ENCODE measurements at regions not wholly inside any gene's neighbourhood (a gene's known extent, or its start where the extent isn't known, plus 50 kb on each side); places are given as distances from the start of the nearest gene placed in this dataset.
A peak's percentile ranks its signal among the peaks of the same experiment; 100 is the strongest.

DNA sequence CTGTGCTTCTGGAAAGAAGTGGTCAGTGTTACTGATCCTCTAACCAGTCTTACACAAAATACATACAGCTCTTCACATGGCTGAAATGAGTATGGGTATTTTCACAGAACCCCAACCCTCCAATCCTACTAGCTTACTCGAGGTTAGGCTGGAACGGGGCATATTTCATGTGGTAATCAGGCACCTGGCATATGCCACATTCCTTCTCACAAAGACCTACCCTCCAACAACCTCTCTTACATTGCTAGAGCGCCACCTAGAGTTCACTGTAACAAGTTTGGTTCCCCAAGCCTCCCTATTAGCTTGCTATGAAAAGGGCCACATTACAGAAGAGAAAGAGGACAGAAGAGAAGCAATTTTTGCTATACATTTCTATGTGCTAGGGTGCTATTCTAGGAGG lies 597.3 kb downstream of the PRELID2 start:
- DNase-seq: peak; percentile 17

DNA sequence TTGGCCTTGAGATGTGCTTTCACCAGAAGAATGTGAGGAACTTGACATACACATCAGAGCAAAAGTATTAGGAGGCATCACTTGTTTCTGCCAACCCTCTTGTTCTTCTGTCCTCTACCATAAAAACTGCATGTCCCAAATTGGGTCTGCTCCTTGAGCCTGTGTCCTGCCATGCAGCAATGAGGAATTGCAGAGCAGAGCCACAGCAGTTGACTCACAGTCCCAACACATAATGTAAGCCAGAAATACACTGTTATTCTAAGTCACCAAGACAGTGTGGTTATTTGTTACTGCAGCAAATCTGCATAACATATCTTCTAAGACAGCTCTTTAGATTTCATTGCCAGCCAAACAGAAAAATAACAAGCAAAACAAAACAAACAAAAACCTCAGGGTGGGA lies 598.2 kb downstream of the PRELID2 start:
- DNase-seq: no peak

DNA sequence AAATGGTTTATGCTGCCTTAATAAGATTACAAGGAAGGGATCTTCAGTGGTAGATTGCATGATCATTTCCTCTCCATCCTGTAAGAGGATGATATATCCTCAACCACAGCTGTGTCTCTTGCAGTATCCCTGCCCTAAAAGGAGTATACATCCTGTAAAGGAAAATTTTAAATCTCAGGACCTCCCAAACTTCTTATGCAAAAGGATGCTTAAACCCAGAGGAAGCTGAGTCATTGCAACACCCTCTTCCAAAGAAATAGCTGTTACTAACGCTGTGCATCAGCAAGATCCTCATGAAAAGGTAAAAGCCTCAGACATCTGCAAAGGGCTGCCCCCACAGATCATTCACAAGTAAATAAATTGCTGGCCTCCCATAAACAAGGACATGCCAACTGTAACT lies 599.0 kb downstream of the PRELID2 start:
- DNase-seq: no peak

DNA sequence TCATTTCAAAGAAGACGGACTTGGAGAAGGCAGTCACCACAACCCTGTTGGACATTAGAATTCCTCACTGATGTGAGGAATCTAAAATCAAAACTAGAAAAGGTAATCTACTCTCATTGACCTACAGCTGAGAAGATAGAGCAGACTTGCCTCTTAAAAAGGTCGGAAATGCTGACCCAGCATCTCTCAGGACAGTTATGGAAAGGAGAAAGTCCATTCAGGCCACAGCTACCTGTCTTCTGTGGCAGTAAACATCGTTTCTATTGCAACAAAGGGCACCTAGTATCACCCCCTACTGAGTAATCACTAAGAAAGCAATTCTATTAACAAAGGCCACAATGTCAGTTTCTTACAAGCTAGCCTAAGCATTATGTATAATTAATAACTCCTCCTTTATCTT lies 601.7 kb downstream of the PRELID2 start:
- no peak for DNase-seq

DNA sequence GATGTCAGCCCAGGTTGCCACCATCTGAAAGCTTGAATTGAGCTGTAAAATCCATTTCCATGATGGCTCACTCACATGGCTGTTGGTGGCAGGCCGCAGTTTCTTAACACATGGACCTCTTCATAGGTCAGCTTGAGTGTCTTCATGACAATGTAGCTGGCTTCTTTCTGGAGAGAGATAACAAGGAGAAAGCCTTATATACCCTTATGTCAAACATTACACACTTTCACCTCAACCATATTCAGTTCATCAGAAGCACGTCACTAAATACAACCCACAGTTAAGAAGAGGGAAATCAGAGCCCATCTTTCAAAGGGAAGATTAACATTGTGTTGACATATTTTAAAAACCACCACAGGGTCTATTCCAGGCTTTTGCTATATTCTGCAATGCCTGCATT lies 604.4 kb downstream of the PRELID2 start:
- no peak for DNase-seq

DNA sequence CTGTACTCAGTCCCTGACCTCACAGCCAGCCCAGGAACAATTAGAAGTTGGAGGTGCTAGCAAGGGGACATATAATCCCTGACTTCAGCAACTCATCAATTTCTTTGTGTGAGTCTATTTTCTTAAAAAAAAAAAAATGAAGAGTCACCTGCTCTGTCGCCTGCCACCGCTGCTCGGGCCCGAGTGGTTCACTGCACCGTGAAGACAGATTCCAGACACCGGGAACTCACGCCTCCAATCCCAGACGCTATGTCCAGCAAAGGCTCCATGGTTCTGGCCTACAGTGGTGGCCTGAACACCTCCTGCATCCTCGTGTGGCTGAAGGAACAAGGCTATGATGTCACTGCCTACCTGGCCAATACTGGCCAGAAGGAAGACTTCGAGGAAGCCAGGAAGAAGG lies 606.6 kb downstream of the PRELID2 start:
- DNase-seq: no peak

DNA sequence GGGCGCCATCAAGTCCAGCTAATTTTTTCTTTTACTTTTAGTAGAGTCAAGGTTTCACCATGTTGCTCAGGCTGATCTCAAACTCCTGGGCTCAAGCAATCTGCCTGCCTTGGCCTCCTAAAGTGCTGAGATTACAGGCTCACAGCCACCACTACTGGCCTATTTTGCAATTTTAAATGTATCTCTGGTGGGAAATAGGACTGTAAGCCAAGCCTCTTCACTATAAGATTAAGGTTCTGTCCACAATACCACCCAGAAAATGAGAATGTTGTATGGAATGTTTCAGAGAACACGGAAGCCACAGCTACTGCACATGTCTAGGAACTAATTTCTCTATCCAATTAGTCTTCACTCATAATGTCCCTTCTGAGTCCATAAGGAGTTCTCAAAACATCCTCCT lies 607.3 kb downstream of the PRELID2 start:
- DNase-seq: no peak

DNA sequence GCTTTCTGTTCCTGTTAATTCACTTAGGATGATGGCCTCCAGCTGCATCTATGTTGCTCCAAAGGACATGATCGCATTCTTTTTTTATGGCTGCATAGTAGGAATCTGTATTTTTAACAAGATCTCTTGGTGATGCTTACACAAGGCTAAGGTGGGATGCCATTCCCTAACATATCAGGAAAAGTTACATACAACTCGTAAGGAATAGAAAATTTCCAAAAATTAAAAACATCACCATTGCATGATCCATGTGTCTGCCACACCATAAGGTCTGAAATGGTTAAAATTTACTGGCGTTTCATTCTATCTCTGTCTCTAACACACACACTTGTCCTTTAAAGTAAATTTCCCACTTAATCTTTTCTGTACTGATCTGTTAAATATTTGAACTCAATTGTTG lies 608.4 kb downstream of the PRELID2 start:
- no peak for DNase-seq

DNA sequence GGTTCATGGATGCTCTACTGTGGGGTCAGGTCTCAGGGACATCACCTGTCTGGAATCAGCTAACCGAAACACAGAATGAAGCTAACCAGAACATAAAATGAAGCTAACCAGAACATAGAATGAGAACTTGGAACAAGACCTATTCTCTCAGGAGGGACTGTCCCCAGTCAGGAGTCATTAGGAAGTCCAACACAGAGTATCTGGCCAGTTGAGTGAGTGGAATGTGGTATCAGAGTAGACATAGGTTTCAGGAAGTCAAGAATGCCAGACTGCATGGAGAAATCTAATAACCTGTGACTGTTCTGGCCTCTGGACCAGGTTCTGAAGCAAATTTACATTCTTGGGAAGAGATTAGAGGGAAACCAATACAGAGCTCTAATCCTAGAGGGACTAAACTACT lies 609.6 kb downstream of the PRELID2 start:
- no peak for DNase-seq

DNA sequence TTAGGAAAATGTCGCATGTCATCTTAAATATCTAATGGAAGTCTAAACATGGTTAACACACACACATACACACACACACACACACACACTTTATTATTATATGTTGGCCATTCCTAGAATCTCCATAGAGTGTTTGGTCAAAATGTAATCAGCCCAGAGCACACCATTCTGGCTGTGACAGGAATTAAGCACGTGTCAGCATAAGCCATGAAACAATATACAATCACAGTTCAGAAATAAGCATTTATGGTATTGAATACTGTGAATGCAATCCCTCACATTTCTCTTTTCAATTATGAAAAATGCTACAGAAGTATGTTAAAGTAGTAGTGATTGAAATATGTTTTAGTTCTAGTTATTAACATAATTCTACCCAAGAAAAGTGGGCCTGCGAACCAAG lies 611.6 kb downstream of the PRELID2 start:
- DNase-seq: no peak

DNA sequence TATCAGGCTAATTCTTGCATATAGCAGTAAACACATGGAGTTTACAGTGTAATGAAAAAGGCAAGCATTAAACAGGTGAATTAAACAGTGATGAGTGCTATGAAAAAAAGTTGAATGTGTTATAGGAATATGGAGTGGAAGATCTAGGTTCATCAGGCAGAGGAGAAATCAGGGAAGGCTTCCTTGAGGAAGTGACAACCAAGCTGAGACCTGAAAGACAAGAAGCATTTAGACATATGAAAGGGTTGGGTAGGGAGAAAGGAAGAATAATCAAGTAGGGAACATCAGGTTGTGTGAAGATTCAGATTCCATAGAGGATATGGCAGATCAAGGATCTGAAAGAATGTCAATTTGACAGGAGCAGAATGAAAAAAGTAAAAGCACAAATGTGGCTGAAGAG lies 612.5 kb downstream of the PRELID2 start:
- DNase-seq: no peak

DNA sequence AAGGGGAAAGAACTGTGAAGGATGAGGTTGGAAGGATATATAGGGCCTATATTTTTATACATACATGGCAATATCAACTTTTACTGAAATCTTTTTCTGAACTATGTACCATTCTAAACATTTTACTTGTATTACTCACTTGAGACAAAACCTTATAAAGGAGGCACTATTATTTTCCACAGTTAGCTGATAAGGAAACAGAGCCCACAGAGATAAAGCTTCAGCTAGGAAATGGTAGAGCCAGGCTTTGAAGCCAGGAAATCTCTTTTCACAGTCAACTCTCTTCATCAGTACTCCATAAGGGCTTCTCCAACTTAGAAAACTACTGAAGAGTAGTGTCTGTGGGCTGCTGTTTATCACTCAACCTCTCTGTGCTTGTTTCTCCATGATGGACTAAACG lies 613.7 kb downstream of the PRELID2 start:
- no peak for DNase-seq

DNA sequence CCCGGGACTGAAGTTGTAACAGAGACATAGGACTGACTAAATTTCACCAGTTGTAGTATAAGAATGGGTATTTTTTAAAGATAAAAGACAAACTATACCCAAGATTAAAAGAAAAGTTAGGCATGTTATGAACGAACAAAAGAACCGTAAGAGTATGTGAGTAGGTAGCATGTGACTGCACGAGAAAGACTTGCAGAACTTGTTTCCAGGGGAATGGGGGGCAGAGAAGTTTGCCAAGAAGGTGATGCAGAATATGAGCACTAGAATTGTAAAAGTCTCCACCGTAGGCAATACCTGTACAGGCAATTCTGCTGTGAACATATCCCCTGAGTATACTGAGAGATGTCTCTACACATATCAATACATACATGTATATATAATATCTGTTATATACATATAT lies 614.7 kb downstream of the PRELID2 start:
- DNase-seq: no peak

DNA sequence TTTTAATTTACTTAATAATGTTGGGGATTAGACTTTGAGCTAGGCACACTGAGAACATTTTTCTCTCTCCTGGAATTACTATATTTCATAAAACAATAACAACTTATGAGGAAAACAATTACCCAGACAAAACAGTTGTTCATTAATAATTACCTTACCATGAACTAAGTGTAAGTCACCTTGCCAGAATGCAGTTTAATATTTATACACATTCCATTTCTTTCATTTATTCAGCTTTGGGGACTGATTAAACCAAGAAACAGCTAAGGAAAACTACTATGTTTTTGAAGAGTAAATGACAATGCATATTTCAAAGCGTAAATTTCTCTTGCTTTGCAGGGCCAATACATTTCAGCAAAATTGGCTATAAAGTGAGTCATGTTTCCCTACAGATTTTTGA lies 616.2 kb downstream of the PRELID2 start:
- no peak for DNase-seq

DNA sequence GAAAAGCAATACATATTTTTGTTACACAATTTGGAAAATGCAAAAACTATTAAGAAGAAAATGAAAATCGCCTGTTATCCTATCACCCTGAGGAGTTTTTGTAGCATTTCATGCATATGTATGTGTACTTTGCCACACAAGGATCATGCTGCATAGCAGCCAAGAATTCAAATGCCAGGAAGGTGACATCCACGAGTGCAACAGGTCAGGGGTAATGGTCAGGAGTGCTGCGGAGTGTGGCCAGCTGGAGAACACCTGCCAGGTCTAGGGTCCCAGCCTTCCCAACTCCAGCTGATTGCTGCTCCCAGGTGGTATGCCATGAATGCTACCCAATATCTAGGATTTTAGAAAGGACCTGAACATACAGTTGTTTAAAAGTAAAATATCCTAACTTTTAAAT lies 617.1 kb downstream of the PRELID2 start:
- DNase-seq: no peak

DNA sequence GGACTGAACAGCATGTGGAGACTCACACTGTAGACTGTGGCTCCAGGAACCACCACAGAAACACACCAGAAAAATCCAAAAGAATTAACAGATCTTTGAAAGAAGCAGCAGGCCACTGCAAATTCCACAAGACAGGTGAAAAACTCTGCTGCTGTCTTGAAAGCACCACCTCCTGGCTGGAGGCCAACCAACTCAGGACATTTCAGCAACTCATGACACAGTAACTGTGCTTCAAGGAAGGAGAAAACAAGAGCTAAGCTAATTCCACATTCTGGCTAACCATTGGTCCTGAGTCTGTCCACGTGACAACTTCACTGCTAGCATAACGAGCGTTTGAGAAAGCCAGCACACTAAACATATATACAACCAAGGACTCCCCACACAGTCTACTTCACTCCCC lies 625.1 kb downstream of the PRELID2 start:
- DNase-seq: no peak

DNA sequence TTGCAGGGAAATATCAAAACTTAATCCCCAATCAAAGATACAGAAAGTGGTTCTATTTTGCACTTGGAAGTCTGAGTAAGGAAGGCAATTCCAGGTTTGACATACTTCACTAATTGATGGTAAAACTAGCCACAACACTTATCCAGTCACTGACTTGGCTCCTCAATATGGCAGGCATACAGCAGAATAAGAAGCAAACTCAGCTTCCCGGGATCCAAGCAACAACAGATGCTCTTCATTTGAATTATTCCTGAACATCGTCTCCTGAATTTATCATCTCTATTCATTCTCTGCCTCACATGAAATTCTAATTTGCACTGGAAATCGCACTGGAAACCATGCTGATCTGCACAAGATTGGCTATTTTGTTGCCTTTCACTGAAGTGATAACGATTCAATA lies 629.6 kb downstream of the PRELID2 start:
- DNase-seq: no peak

DNA sequence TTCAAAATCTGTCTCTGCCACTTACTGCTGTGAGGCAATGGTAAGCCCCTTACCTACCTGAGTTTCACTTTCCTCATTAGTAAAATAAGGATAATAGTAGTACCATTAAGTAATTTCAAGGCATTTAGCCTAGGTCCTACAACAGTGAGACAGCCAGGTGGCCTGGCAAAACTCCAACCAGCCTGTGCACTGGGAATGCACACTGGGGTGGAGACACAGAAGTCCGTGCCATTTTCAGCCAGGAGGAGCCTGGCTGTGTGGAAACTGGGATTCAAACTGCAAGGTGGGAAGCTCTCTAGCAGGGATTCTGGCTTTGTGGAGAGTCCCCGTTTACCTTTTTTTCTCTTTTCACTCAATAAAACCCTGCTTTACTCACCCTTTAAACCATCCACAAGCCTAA lies 630.4 kb downstream of the PRELID2 start:
- no peak for DNase-seq

DNA sequence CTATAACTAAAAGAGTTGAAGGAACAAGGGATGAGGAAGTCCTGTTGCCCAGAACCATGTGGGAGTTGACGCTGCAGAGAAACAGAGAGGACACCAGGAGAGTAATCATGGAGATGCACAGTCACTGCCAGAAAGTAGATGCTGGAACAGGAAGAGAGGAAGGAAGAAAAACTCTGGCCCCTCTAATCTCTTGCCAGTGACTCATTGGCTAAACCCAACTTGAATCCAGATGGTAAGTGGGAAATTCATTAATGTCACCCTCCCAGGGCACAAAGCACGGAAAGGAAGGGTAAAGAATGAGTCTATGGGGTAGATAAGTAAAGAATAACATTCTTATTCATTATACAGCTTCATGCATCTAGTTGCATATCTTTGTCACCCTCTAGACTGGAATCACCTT lies 631.9 kb downstream of the PRELID2 start:
- DNase-seq: no peak

DNA sequence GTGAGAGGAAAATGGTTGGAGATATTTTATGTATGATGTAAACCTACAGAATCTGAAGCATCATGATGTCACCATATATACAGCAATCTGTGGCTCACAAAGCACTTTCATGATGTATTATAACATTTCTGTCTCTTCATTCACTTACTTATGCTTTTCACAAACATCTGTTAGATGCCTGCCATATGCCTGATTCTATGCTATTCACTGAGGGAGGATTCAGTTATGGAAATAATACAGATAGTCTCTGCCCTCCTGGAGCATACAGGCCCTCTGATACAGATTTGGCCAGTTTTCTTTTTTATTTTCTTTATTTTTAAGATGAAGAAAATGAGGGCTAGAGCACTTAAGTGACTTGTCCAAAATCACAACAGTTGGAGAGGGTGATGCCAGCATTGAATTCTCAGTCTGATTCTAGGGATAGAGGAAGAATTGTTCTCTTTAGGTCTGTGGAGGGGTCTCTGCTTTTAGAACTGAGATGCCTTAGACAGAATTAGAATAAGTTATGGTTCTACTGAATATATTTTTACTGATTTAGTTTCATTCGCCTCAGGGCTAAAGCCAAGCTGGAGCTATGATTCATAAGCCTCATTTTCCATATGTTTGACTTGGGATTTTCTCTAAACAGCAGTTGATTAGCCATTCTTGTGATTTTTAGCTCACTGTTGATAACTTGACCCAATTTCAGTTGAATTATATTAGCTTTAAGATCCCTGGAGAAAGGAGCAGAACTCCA lies 636.4 kb downstream of the PRELID2 start:
- DNase-seq: no peak

DNA sequence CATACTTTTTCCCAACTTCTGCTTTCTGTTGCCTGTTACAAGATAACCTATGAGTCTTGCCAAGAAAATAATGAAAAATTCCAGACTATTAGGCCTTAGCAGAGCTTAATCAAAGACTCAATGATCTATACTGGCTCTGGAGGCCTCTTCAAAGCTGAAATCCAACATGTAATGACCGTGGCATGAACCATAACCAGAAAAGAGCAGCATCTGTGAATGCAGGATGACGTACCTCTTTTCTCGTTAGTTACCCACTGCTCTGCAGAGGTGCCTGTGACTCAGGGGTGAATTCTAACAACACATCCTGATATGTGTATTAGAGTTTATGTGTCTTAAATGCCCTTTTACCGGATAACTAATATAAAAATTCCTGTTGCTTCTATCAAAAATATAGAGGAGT lies 645.4 kb downstream of the PRELID2 start:
- DNase-seq: no peak

DNA sequence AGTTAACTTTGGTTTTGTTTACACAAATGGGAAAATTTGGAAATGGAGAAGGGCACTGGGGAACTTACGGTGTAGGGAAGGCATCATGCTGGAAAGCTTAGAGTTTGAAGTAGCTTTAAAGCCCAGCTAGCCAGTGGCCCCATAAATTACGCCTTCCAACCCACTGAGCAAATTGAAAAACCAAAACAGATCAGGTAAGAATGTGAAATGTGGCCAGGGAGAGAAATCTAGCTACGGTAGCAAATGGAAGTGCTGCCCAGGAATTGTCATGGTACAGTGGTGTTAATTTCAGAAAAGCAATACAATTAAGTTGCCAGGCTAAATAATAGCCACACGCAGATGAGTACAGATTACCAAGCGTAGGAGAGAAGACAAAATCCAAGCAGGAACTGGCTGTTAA lies 654.8 kb downstream of the PRELID2 start:
- no peak for DNase-seq

DNA sequence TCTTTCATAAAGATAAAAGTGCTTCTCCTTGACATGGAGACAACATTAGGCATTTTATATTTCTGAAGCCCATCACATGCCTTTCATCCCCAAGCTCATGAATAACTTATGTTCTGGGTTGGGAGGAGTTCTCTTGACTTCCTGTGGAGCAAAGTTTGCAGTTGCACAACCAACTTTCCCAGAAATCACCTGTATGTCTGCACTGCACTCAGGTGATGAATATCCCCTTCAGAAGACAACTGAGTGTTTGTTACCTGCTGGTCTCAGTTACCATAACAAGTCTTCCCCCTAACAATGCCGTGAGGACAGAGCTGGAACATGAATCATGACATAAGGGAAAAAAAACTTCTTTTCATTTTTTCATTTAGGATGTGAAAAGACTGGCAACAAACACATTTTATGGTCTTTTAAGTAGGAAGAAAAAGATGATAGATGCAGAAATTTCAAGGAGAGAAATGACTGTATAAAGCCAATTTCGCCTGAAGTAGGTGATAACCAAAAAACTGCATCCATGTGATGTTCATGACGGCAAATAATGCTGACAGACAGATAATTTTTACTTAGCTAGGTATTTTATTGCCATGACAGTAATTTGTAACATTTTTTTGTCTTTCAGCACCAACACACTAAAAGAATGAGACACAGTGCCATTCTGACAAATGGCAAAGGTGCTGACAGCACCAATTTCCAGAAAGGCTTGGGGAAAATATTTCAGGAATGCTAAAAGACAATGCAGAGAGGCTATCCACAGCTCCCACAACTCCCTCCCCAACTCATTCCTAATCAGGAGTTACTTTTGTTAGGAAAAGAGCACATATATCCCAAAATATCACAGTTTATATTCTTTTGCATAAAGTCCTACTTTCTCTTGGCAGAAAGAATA lies 656.3 kb downstream of the PRELID2 start:
- no peak for DNase-seq

DNA sequence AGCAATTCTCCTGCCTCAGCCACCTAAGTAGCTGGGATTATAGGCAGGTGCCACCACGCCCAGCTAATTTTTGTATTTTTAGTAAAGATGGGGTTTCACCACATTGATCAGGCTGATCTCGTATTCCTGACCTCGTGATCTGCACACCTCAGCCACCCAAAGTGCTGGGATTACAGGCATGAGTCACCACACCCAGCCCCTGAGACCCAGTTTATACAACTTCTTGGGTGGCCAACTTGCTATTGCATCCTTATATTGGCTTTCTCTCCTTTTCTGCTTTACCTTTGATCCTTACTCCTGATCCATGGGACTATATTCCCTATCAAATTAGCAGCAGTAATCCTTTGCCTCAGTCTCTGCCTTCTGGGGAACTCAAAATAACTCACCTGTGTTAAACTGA lies 659.1 kb downstream of the PRELID2 start:
- no peak for DNase-seq

DNA sequence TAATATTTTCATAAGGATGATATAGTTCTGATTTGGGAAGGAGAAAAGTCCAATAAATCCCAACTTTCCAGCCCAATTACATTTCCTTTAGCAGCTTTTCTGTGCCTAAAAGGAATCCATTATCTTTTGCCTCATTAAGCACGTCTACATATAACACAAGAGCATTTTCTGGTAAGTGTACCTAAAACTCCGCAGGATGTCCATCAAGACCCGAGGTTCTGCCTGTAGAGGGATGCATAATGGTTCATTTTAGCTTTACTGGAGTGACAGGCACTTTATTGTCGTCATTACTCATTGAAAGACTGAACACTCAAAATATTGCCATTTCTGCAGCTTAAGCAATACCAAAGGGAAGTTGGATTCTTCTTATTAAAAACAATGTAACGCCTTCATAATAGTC lies 669.0 kb downstream of the PRELID2 start:
- no peak for DNase-seq
